ENCODE measurements at regions not wholly inside any gene's neighbourhood (a gene's known extent, or its start where the extent isn't known, plus 50 kb on each side); places are given as distances from the start of the nearest gene placed in this dataset.

- H3K79me2 ChIP-seq (ENCODE audit: control insufficient read depth, low read length) = no peaks in the 10 kb centered on the region
- TF ChIP-seq CTCF (IDR thresholded peaks at IDR 0.05; ENCODE audit: low read depth, low read length, poor library complexity, severe bottlenecking) (no peak), EZH2phosphoT487 (IDR thresholded peaks at IDR 0.05; ENCODE audit: borderline replicate concordance, low read length) (no peak)
- H3K9me2 ChIP-seq (replicated peaks; ENCODE audit: control insufficient read depth, low read length) = no peaks in the 10 kb centered on the region
- no peak overlapping the region for H3K4me3 ChIP-seq (ENCODE audit: low read length)
- no peaks in the 10 kb centered on the region for H3F3A ChIP-seq (ENCODE audit: control insufficient read depth, insufficient read depth)
- H3K4me1 ChIP-seq (ENCODE audit: control insufficient read depth, low read length) = no peaks in the 10 kb centered on the region
- no peak overlapping the region for H3K4me2 ChIP-seq (ENCODE audit: low read length)
- H3K27me3 ChIP-seq (ENCODE audit: control insufficient read depth, low read length) = no peaks in the 10 kb centered on the region
- H3K27ac ChIP-seq (ENCODE audit: low read depth, low read length) = no peak overlapping the region
- H3K9me3 ChIP-seq (ENCODE audit: control insufficient read depth, insufficient read depth, low read length) = no peaks in the 10 kb centered on the region
- H3K36me3 ChIP-seq (ENCODE audit: control insufficient read depth, low read length) = no peaks in the 10 kb centered on the region
- no peaks in the 10 kb centered on the region for H4K20me1 ChIP-seq (ENCODE audit: control insufficient read depth, insufficient read depth, low read depth, low read length)
Observed at GRCh38 chr17:68135141-68135887, 99.8 kb downstream of the KPNA2 start.

- no peaks in the 10 kb centered on the region for H3K4me1 ChIP-seq (ENCODE audit: control insufficient read depth, low read length)
- TF ChIP-seq EZH2phosphoT487 (IDR thresholded peaks at IDR 0.05; ENCODE audit: borderline replicate concordance, low read length) = no peak
- no peak for TF ChIP-seq CTCF (IDR thresholded peaks at IDR 0.05; ENCODE audit: low read depth, low read length, poor library complexity, severe bottlenecking)
- no peak overlapping the region for H3K4me2 ChIP-seq (ENCODE audit: low read length)
- no peaks in the 10 kb centered on the region; the same call in 1 of the 2 replicates for H3K27me3 ChIP-seq (ENCODE audit: control insufficient read depth, low read length)
- H3K36me3 ChIP-seq (ENCODE audit: control insufficient read depth, low read length) = no peaks in the 10 kb centered on the region
- H3K9me2 ChIP-seq (replicated peaks; ENCODE audit: control insufficient read depth, low read length) = no peaks in the 10 kb centered on the region
- H3K79me2 ChIP-seq (ENCODE audit: control insufficient read depth, low read length) = no peaks in the 10 kb centered on the region
- H3F3A ChIP-seq (ENCODE audit: control insufficient read depth, insufficient read depth) = no peaks in the 10 kb centered on the region
- H4K20me1 ChIP-seq (ENCODE audit: control insufficient read depth, insufficient read depth, low read depth, low read length) = no peaks in the 10 kb centered on the region
- no peaks in the 10 kb centered on the region for H3K9me3 ChIP-seq (ENCODE audit: control insufficient read depth, insufficient read depth, low read length)
- no peak overlapping the region for H3K27ac ChIP-seq (ENCODE audit: low read depth, low read length)
- H3K4me3 ChIP-seq (ENCODE audit: low read length) = no peak overlapping the region
Observed at GRCh38 chr17:68141050-68141449, 105.5 kb downstream of the KPNA2 start.

- Histone ChIP-seq H3K4me2 (ENCODE audit: low read length) (no peak overlapping the region), H3K9me2 (replicated peaks; ENCODE audit: control insufficient read depth, low read length) (no peaks in the 10 kb centered on the region), H3K9me3 (ENCODE audit: control insufficient read depth, insufficient read depth, low read length) (no peaks in the 10 kb centered on the region), H3K4me3 (ENCODE audit: low read length) (no peak overlapping the region), H3K36me3 (ENCODE audit: control insufficient read depth, low read length) (no peaks in the 10 kb centered on the region), H3K27me3 (ENCODE audit: control insufficient read depth, low read length) (no peaks in the 10 kb centered on the region; the same call in 1 of the 2 replicates), H3K4me1 (ENCODE audit: control insufficient read depth, low read length) (no peaks in the 10 kb centered on the region), H3K79me2 (ENCODE audit: control insufficient read depth, low read length) (no peaks in the 10 kb centered on the region), H3K27ac (ENCODE audit: low read depth, low read length) (no peak overlapping the region), H4K20me1 (ENCODE audit: control insufficient read depth, insufficient read depth, low read depth, low read length) (no peaks in the 10 kb centered on the region), H3F3A (ENCODE audit: control insufficient read depth, insufficient read depth) (no peaks in the 10 kb centered on the region)
- no peak for TF ChIP-seq CTCF (IDR thresholded peaks at IDR 0.05; ENCODE audit: low read depth, low read length, poor library complexity, severe bottlenecking)
- TF ChIP-seq EZH2phosphoT487 (IDR thresholded peaks at IDR 0.05; ENCODE audit: borderline replicate concordance, low read length) = no peak
Observed at GRCh38 chr17:68142595-68142994, 105.2 kb upstream of the AMZ2 start.

All from DOHH2 (cell line).